ENCODE measurements at regions not wholly inside any gene's neighbourhood (a gene's known extent, or its start where the extent isn't known, plus 50 kb on each side); places are given as distances from the start of the nearest gene placed in this dataset.

DNA sequence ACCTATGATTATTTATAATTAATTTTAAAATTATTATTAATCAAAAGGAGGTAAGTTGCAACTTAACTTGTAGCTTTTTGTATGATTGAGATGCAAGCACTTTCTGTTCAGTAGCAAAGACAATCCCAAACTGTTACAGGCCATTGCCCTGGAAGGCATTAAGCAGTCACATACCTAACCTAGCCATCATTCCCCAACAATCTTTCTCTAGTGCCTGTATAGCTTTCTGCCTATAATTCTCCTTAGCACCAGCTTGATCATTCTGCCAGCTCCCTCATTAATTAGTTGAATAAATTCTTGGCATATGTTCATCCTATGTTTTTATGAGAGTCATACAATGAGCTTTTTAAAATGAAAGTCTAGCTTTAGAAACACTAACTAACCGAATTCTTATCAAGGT, 178.9 kb upstream of the TMEM106B start:
- TF ChIP-seq, protein P1, sequence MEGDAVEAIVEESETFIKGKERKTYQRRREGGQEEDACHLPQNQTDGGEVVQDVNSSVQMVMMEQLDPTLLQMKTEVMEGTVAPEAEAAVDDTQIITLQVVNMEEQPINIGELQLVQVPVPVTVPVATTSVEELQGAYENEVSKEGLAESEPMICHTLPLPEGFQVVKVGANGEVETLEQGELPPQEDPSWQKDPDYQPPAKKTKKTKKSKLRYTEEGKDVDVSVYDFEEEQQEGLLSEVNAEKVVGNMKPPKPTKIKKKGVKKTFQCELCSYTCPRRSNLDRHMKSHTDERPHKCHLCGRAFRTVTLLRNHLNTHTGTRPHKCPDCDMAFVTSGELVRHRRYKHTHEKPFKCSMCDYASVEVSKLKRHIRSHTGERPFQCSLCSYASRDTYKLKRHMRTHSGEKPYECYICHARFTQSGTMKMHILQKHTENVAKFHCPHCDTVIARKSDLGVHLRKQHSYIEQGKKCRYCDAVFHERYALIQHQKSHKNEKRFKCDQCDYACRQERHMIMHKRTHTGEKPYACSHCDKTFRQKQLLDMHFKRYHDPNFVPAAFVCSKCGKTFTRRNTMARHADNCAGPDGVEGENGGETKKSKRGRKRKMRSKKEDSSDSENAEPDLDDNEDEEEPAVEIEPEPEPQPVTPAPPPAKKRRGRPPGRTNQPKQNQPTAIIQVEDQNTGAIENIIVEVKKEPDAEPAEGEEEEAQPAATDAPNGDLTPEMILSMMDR (IDR thresholded peaks at IDR 0.05): no peak
- TF ChIP-seq POLR2A (IDR thresholded peaks at IDR 0.05): no peak

Data from adrenal gland (tissue), 5 donors.